ENCODE measurements at regions not wholly inside any gene's neighbourhood (a gene's known extent, or its start where the extent isn't known, plus 50 kb on each side); places are given as distances from the start of the nearest gene placed in this dataset.

DNA sequence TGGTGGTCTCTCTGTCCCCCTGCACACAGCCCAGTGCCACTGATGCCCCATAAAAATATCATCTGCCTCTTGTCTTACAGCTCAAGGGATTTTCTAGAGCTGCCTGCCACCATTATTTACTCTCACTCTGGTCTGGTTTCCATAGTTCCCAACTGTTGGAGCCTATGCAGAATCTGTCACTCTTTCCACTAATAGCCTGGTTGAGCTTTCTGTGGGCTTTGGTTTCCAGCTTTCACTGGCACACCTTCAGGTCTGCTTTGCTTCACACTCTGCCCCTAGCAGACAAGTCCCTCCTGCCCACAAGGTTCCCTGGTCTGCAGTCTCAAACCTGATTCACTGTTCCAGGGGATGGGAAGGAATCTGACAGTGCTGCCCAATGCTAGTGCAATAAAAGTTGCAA is 103.0 kb upstream of the FTMT start:
- no peak for DNase-seq
- Histone ChIP-seq H3K79me2 (ENCODE audit: insufficient read depth) (no peaks in the 10 kb centered on the region), H3K9ac (no peak overlapping the region), H3K27ac (ENCODE audit: low read depth in 2 of 2, low read length in 1 of 2) (no peak overlapping the region), H3K9me3 (no peaks in the 10 kb centered on the region), H3K4me3 (ENCODE audit: low read depth in 2 of 2, low read length in 1 of 2) (no peak overlapping the region), H3K4me1 (ENCODE audit: control insufficient read depth in 1 of 2, insufficient read depth in 2 of 2, low read depth in 1 of 2, low read length in 1 of 2) (no peaks in the 10 kb centered on the region; a peak in 1 of 4 replicates), H2AFZ (ENCODE audit: low read depth) (no peak overlapping the region), H3F3A (replicated peaks; ENCODE audit: insufficient read depth) (no peaks in the 10 kb centered on the region), H4K20me1 (ENCODE audit: insufficient read depth) (no peaks in the 10 kb centered on the region), H3K4me2 (no peak overlapping the region), H3K27me3 (ENCODE audit: insufficient read depth) (no peaks in the 10 kb centered on the region), H3K36me3 (replicated peaks in 1 of 2; ENCODE audit: control insufficient read depth in 1 of 2, insufficient read depth in 2 of 2, low read length in 1 of 2) (no peaks in the 10 kb centered on the region), H3K9me2 (no peaks in the 10 kb centered on the region)
- ChIA-PET CTCF (no interaction called here), POLR2A (no interaction called here)
- TF ChIP-seq POLR2AphosphoS5 (IDR thresholded peaks at IDR 0.05; ENCODE audit: low read depth, low read length) (no peak), RXRA (IDR thresholded peaks at IDR 0.05; ENCODE audit: borderline replicate concordance, low read depth) (no peak), CHD2 (IDR thresholded peaks at IDR 0.05; ENCODE audit: low read length, partially characterized antibody) (no peak)

DNA sequence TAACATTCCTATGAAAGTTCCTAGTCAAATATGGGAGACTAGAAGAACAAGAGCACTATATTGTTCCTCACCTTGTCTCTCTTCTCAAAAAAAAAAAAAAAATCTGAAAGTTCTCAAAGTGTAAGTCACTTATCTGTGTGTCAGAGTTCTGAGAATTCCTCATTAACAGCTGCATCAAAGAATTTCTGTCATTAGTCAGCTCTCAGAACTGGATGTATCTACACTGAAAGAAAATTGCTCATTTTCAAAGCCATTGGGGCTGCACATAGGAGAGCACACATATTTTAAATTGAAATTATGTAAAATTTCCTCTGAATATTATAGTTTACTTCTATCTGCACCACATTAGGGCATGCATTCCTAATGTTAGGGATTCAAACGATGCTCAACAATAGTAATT is 99.5 kb upstream of the FTMT start:
- DNase-seq, result no peak
- WGBS (ENCODE audit: low lambda C conversion rate), result 69% methylated on average over 1 of the region's 1 CpG
- no peaks in the 10 kb centered on the region for H3K9me3 ChIP-seq
- H2AFZ ChIP-seq (ENCODE audit: low read depth), result no peak overlapping the region
- no peaks in the 10 kb centered on the region for H3K79me2 ChIP-seq (ENCODE audit: insufficient read depth)
- no peaks in the 10 kb centered on the region for H3K36me3 ChIP-seq (replicated peaks in 1 of 2; ENCODE audit: control insufficient read depth in 1 of 2, insufficient read depth in 2 of 2, low read length in 1 of 2)
- H3K4me1 ChIP-seq (ENCODE audit: control insufficient read depth in 1 of 2, insufficient read depth in 2 of 2, low read depth in 1 of 2, low read length in 1 of 2), result no peaks in the 10 kb centered on the region; a peak in 1 of 4 replicates
- H3K4me2 ChIP-seq, result no peak overlapping the region
- H3K9ac ChIP-seq, result no peak overlapping the region
- H3K4me3 ChIP-seq (ENCODE audit: low read depth in 2 of 2, low read length in 1 of 2), result no peak overlapping the region
- ChIA-PET CTCF (no interaction called here), POLR2A (no interaction called here)
- H4K20me1 ChIP-seq (ENCODE audit: insufficient read depth), result no peaks in the 10 kb centered on the region
- no peaks in the 10 kb centered on the region for H3K9me2 ChIP-seq
- no peaks in the 10 kb centered on the region for H3K27me3 ChIP-seq (ENCODE audit: insufficient read depth)
- TF ChIP-seq FOXJ3 (CRISPR knock-in tag; IDR thresholded peaks at IDR 0.05) (no peak), RFX5 (IDR thresholded peaks at IDR 0.05; ENCODE audit: low read length) (no peak), EP300 (IDR thresholded peaks at IDR 0.05; ENCODE audit: borderline replicate concordance in 1 of 2, low read depth in 1 of 2, low read length in 1 of 2) (no peak), TEAD4 (IDR thresholded peaks at IDR 0.05; ENCODE audit: borderline replicate concordance, insufficient read depth) (no peak), NFIC (IDR thresholded peaks at IDR 0.05; ENCODE audit: borderline replicate concordance) (no peak), GABPA (IDR thresholded peaks at IDR 0.05; ENCODE audit: low read depth) (no peak), FOSL2 (IDR thresholded peaks at IDR 0.05; ENCODE audit: borderline replicate concordance, low read depth) (no peak), ELF1 (IDR thresholded peaks at IDR 0.05) (no peak), CHD2 (IDR thresholded peaks at IDR 0.05; ENCODE audit: low read length, partially characterized antibody) (no peak), YY1 (IDR thresholded peaks at IDR 0.05; ENCODE audit: low read depth) (no peak), RAD21 (IDR thresholded peaks at IDR 0.05; ENCODE audit: low read length) (no peak), SMC3 (IDR thresholded peaks at IDR 0.05; ENCODE audit: low read depth, low read length) (no peak), MXI1 (IDR thresholded peaks at IDR 0.05; ENCODE audit: low read depth, low read length) (no peak)
- TF ChIP-seq, protein P1, sequence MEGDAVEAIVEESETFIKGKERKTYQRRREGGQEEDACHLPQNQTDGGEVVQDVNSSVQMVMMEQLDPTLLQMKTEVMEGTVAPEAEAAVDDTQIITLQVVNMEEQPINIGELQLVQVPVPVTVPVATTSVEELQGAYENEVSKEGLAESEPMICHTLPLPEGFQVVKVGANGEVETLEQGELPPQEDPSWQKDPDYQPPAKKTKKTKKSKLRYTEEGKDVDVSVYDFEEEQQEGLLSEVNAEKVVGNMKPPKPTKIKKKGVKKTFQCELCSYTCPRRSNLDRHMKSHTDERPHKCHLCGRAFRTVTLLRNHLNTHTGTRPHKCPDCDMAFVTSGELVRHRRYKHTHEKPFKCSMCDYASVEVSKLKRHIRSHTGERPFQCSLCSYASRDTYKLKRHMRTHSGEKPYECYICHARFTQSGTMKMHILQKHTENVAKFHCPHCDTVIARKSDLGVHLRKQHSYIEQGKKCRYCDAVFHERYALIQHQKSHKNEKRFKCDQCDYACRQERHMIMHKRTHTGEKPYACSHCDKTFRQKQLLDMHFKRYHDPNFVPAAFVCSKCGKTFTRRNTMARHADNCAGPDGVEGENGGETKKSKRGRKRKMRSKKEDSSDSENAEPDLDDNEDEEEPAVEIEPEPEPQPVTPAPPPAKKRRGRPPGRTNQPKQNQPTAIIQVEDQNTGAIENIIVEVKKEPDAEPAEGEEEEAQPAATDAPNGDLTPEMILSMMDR (IDR thresholded peaks at IDR 0.05), result no peak
- TF ChIP-seq, protein P2, sequence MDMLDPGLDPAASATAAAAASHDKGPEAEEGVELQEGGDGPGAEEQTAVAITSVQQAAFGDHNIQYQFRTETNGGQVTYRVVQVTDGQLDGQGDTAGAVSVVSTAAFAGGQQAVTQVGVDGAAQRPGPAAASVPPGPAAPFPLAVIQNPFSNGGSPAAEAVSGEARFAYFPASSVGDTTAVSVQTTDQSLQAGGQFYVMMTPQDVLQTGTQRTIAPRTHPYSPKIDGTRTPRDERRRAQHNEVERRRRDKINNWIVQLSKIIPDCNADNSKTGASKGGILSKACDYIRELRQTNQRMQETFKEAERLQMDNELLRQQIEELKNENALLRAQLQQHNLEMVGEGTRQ (IDR thresholded peaks at IDR 0.05; ENCODE audit: borderline replicate concordance, low read depth, low read length), result no peak
- no peak overlapping the region for H3K27ac ChIP-seq (ENCODE audit: low read depth in 2 of 2, low read length in 1 of 2)
- no peaks in the 10 kb centered on the region for H3F3A ChIP-seq (replicated peaks; ENCODE audit: insufficient read depth)

All from SK-N-SH (cell line).